ENCODE measurements at regions not wholly inside any gene's neighbourhood (a gene's known extent, or its start where the extent isn't known, plus 50 kb on each side); places are given as distances from the start of the nearest gene placed in this dataset.

DNA sequence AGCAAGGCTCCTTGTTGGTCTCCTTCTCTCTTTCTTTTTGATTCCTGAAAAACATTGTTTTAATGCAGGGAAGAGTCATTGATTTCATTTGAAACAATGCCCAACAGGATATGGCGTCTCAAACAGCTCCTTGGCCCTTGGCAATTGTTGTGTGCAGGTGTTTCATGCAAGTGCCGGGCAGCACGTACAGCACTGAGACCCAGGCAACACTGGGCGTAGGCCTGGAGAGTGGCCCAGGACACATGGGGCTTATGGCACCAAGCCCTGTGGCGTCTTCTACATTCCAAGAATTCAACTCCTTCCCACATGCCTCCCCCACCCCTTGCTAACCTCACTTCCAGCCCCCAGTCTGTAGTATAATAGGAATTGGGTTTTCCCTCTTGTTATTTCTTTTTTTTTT, 230.4 kb downstream of the SPTSSA start:
- no peak for DNase-seq (ENCODE audit: low spot score)
- TF ChIP-seq, protein P1, sequence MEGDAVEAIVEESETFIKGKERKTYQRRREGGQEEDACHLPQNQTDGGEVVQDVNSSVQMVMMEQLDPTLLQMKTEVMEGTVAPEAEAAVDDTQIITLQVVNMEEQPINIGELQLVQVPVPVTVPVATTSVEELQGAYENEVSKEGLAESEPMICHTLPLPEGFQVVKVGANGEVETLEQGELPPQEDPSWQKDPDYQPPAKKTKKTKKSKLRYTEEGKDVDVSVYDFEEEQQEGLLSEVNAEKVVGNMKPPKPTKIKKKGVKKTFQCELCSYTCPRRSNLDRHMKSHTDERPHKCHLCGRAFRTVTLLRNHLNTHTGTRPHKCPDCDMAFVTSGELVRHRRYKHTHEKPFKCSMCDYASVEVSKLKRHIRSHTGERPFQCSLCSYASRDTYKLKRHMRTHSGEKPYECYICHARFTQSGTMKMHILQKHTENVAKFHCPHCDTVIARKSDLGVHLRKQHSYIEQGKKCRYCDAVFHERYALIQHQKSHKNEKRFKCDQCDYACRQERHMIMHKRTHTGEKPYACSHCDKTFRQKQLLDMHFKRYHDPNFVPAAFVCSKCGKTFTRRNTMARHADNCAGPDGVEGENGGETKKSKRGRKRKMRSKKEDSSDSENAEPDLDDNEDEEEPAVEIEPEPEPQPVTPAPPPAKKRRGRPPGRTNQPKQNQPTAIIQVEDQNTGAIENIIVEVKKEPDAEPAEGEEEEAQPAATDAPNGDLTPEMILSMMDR (IDR thresholded peaks at IDR 0.05): no peak
- peaks cover 0 to 17% of the 10 kb centered on the region in 2 donors for H3K4me1 ChIP-seq

GRCh38 chr14:34229140-34229539, 232.9 kb downstream of the SPTSSA start:
- Histone ChIP-seq H3K4me1 (peaks cover 0 to 13% of the 10 kb centered on the region in 2 donors), H3K27ac (peak overlapping the region in 1 of 2 donors; percentile 13), H3K36me3 (no peaks in the 10 kb centered on the region), H3K27me3 (no peaks in the 10 kb centered on the region), H3K9me3 (no peaks in the 10 kb centered on the region), H3K4me3 (no peak overlapping the region)
- DNase-seq (ENCODE audit: low spot score): no peak
- TF ChIP-seq, protein P1 (IDR thresholded peaks at IDR 0.05): no peak

More for the DNA sequence above, 230.4 kb downstream of the SPTSSA start:
- Histone ChIP-seq H3K27ac (peak overlapping the region in 1 of 2 donors; percentile 58), H3K27me3 (no peaks in the 10 kb centered on the region), H3K4me3 (no peak overlapping the region), H3K9me3 (no peaks in the 10 kb centered on the region), H3K36me3 (no peaks in the 10 kb centered on the region)

GRCh38 chr14:34228650-34228976, 233.4 kb downstream of the SPTSSA start:
- H3K4me3 ChIP-seq: no peak overlapping the region
- no peak for DNase-seq (ENCODE audit: low spot score)
- TF ChIP-seq, protein P1 (IDR thresholded peaks at IDR 0.05): no peak
- no peaks in the 10 kb centered on the region for H3K36me3 ChIP-seq
- H3K4me1 ChIP-seq: peaks cover 0 to 8% of the 10 kb centered on the region in 2 donors
- no peaks in the 10 kb centered on the region for H3K27me3 ChIP-seq
- no peaks in the 10 kb centered on the region for H3K9me3 ChIP-seq
- peak overlapping the region in 1 of 2 donors; percentile 56 for H3K27ac ChIP-seq

DNA sequence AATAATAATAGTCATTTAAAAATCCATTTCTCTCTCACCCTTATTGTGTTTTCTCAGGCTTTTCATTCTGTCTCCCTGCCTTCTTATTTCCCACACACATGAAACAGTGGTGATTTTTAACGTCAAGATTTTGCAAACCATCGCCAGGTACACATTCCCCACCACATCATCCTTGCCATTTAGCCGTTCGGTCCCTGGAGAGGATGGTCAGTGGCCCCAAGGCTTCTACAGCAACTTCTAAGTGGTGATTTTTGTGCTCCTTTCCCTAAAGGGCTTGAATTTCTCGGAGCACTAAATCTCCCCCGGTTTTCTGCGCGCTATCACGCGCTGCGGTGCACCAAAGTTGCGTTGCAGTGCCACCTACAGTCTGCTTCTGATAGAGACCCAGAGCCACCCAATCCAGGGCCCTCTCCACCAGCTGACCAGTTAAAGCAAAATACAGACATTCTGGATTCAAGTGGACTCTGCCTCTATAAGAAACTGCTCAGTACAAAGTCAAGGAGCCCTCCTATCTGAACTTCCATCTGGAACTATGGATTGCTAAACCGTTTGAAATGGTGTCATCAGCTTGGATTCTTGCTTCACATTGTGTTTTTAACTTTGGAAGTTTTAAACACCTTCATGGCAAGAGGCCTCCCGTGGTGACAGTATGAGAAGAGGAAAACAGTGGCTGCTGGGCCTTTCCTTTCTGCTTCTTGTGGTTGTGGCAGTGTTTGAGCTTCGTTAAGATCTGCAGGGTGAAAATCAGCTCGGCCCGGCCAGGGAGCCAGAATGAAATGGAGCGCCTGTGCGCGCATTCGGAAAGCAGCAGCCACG, 234.0 kb downstream of the SPTSSA start:
- peak overlapping the region in 1 of 2 donors; percentile 22 for H3K4me3 ChIP-seq
- TF ChIP-seq, protein P1 (IDR thresholded peaks at IDR 0.05): peak; percentile 63 to 85
- peak; percentile 69 for DNase-seq (ENCODE audit: low spot score)

DNA sequence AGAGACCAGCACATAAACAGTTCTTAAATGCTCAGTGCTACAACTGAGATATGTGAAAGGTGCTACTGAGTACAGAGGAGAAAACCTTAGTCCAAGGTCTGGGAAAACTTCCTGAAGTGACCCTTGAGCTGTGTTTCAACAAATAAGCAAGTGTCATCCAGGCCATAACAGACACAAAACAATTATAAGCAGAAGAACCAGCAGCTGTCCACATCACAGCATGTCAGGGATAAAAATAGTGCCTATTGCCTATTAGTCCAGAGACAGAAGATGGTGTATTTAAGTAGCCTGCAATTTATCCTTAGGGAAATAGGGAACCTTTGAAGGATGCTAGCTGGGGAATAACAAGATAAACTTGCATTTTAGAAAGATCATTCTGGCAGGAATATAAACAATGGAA, 237.8 kb downstream of the SPTSSA start:
- no peaks in the 10 kb centered on the region for H3K9me3 ChIP-seq
- TF ChIP-seq, protein P1 (IDR thresholded peaks at IDR 0.05): no peak
- no peak overlapping the region for H3K4me3 ChIP-seq
- H3K4me1 ChIP-seq: no peaks in the 10 kb centered on the region
- no peaks in the 10 kb centered on the region for H3K27me3 ChIP-seq
- H3K27ac ChIP-seq: peak overlapping the region in 1 of 2 donors; percentile 32
- H3K36me3 ChIP-seq: no peaks in the 10 kb centered on the region
- DNase-seq (ENCODE audit: low spot score): no peak

More for the DNA sequence above, 234.0 kb downstream of the SPTSSA start:
- H3K4me1 ChIP-seq: peaks cover 0 to 6% of the 10 kb centered on the region in 2 donors
- no peaks in the 10 kb centered on the region for H3K27me3 ChIP-seq
- no peaks in the 10 kb centered on the region for H3K9me3 ChIP-seq
- H3K27ac ChIP-seq: peak overlapping the region in 1 of 2 donors; percentile 56
- H3K36me3 ChIP-seq: no peaks in the 10 kb centered on the region
